Heart right ventricle (tissue), 16 donors: ENCODE measurements at regions not wholly inside any gene's neighbourhood (a gene's known extent, or its start where the extent isn't known, plus 50 kb on each side); places are given as distances from the start of the nearest gene placed in this dataset.

Experiments used
- ATAC-seq, 8 donors: fragments of 200-7000 bp; cut with Tn5 transposase; one replicate each; pipeline ENCODE4 v1.9.1; 2020; ENCODE audit warnings: mild to moderate bottlenecking in 8 of 8, moderate library complexity in 8 of 8, moderate number of reproducible peaks in 1 of 8
- DNase-seq, 2 donors: peaks; one replicate each; pipeline ENCODE4 v3.0.0-alpha.2; 2020
- H3K27ac ChIP-seq, 10 donors: fragments of 200-600 bp; sonication (generic) in 2 of 10; one replicate each; pipeline versions ENCODE4 v1.5.0 to v1.8.0; 2020 to 2022; ENCODE audit warnings: mild to moderate bottlenecking in 3 of 10
- H3K27me3 ChIP-seq, 7 donors: fragments of 200-600 bp; one replicate each; pipeline ENCODE4 v1.8.0; 2021 to 2022; ENCODE audit warnings: mild to moderate bottlenecking in 2 of 7
- H3K36me3 ChIP-seq, 9 donors: fragments of 200-600 bp; sonication (generic) in 1 of 9; one replicate each; pipeline versions ENCODE4 v1.5.0 to v1.8.0; 2020 to 2022; ENCODE audit warnings: mild to moderate bottlenecking in 2 of 9
- H3K4me1 ChIP-seq, 9 donors: fragments of 200-600 bp; sonication (generic) in 1 of 9; one replicate each; pipeline versions ENCODE4 v1.5.0 to v1.8.0; 2020 to 2022; ENCODE audit warnings: mild to moderate bottlenecking in 4 of 9
- H3K4me3 ChIP-seq, 10 donors: fragments of 200-600 bp; sonication (generic) in 2 of 10; one replicate each; pipeline versions ENCODE4 v1.5.0 to v1.8.0; 2020 to 2022; ENCODE audit warnings: mild to moderate bottlenecking in 7 of 10, moderate library complexity in 2 of 10
- H3K9me3 ChIP-seq, 11 donors: fragments of 200-600 bp in 10 of 11; sonication (generic) in 2 of 11; one replicate each; pipeline versions ENCODE4 v1.5.0 to v1.8.0; 2013 to 2022; ENCODE audit warnings: mild to moderate bottlenecking in 2 of 11, control low read depth in 1 of 11, moderate library complexity in 1 of 11
- CTCF ChIP-seq, 9 donors: fragments of 200-600 bp; sonication (generic) in 2 of 9; IDR thresholded peaks; one replicate each; pipeline versions ENCODE4 v1.5.0 to v1.8.0; 2021 to 2022; ENCODE audit warnings: antibody characterized with exemption in 9 of 9, mild to moderate bottlenecking in 5 of 9, moderate library complexity in 1 of 9
- WGBS, 2 donors: extraction: QIAGEN DNeasy Blood & Tissue Kit; methylation state at CpG; one replicate each; pipeline ENCODE4 v1.1.7; 2013; ENCODE audit warnings: inconsistent platforms in 1 of 2; 5-methylcytosine and 5-hydroxymethylcytosine counted together
- intact Hi-C, 10 donors: fragments of 100-400 bp; cut with DNase I; formaldehyde crosslinking; loops; one replicate each; pipeline versions ENCODE4 v1.11.1 to v1.14.2; 2022
- donor health status: Arrhythmogenic right ventricular cardiomyopathy.
- donor health status: ischemic (EF 13 %, LVEDD 7.1; RV severe dilation, severe dysfunction).
- donor health status: healthy with polysubstance abuse.
- donor health status: DM: no; HTN: yes; CAD: no.
- donor health status: DM: no; HTN: no; CAD: no.
- donor health status: ischemic (EF 25% LVEDD 6.9; RV normal size, moderate dysfunction).
- donor health status: ischemic (EF 25% LVEDD 5.7; RV mildly dilated, moderate dysfunction).
- donor health status: healthy.
- donor health status: DM: yes; HTN: yes; CAD: no.
- donor health status: Ischemic cardiomyopathy.
- donor health status: ischemic (EF 35%, LVEDD 5.7; RV mildly dilated, moderate dysfunction).
- donor health status: nonischemic (EF 11% LVEDD 7.7; RV severe dilation, severe dysfunction).
- donor health status: DM: yes; HTN: yes; CAD: no.
- donor health status: PGD.
- donor health status: ischemic (EF 29% LVEDD 5.4; RV normal size, mild dysfunction).
- donor health status: nonischemic (EF 23%, LVEDD 6.1; RV moderate dilation, normal function).

DNA sequence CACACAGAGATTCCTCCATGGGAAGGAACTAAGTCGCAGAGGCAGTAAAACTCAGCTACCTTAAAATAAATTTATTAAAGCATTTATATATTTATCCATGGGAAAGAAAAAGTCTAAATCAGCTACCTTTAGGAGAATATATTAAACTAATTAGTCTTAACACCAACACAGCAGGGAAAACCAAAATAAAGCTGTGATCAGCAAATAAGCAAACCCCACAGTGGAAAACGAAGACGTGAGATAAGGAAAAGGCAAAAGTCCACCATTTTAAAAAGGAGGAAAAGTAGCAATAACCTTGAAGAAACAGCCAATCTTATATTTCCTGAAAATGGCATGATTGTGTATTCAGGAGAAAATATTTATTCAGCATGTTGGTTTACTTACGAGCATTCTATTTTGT is 473.0 kb upstream of the ROBO2 start:
- no peak for DNase-seq
- H3K4me3 ChIP-seq, result no peak overlapping the region
- no peak overlapping the region for H3K27ac ChIP-seq
- H3K27me3 ChIP-seq, result no peaks in the 10 kb centered on the region
- no peak for TF ChIP-seq CTCF (IDR thresholded peaks at IDR 0.05)
- intact Hi-C loops, result no loop called here
- no peaks in the 10 kb centered on the region for H3K36me3 ChIP-seq
- WGBS, 2 donors, result 88 to 89% methylated on average over 4 of the region's 4 CpGs
- ATAC-seq, result no peak
- no peaks in the 10 kb centered on the region for H3K9me3 ChIP-seq
- no peaks in the 10 kb centered on the region for H3K4me1 ChIP-seq

- ATAC-seq (no peak), DNase-seq (no peak)
- Histone ChIP-seq H3K36me3 (no peaks in the 10 kb centered on the region), H3K27me3 (no peaks in the 10 kb centered on the region), H3K4me1 (no peaks in the 10 kb centered on the region), H3K4me3 (no peak overlapping the region), H3K9me3 (no peaks in the 10 kb centered on the region), H3K27ac (no peak overlapping the region)
- TF ChIP-seq CTCF (IDR thresholded peaks at IDR 0.05), result peak in 8 of 9 donors; percentile 14 to 67 (median 60)
- intact Hi-C loops, result loop anchor here in 3 of 10 donors (10.0 kb wide), 1 partner anchor 206 kb away; no protein-coding TSS in a partner anchor
- WGBS, 2 donors, result 62 to 63% methylated on average over 3 of the region's 3 CpGs
Observed at GRCh38 chr3:76570436-76571057, 469.4 kb upstream of the ROBO2 start.

DNA sequence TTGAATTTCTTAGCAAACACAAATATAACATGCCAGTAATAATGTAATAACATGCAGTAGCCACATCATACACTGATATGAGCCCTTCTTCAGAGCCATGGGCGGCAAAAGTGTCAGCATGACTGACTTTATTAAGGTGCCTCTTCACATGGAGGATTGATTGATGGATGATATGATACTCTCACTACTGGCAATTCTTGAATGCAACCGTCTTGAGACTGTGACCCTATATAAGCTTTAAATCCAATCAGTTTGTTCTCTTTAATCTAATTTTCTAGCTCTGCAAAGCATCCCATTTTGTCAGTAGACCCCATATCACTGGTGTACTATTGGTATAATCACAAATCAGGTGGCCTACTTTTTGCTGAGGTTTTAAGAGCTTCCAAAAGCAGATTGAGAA is 463.7 kb upstream of the ROBO2 start:
- Histone ChIP-seq H3K4me3 (no peak overlapping the region), H3K27me3 (no peaks in the 10 kb centered on the region), H3K36me3 (no peaks in the 10 kb centered on the region), H3K27ac (no peak overlapping the region), H3K4me1 (peaks cover 0 to 3% (median 0%) of the 10 kb centered on the region in 9 donors), H3K9me3 (no peaks in the 10 kb centered on the region)
- no peak for TF ChIP-seq CTCF (IDR thresholded peaks at IDR 0.05)
- intact Hi-C loops, result loop anchor here in 3 of 10 donors (10.0 kb wide), 1 partner anchor 211 kb away; no protein-coding TSS in a partner anchor
- ATAC-seq, result no peak
- DNase-seq, result no peak
- WGBS, 2 donors, result 75 to 77% methylated on average over 2 of the region's 2 CpGs

DNA sequence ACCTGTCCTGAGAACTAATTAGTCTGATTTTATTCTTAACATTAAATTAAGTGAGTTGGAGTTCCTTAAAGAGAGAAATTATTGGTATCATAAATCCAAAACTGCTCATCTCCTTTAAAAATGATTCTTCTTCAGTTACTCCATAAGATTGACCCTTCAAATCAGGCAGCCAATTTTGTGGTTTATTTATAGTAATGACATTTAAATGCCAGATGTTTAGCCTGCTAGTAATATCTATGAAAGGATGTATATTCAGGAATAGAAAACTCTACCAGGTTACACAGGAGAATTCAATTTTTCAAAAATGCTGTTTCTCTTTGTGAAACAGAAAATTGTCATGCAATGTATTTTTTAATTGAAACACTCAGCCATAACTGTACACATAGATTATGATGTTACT is 457.8 kb upstream of the ROBO2 start:
- no peak overlapping the region for H3K4me3 ChIP-seq
- H3K36me3 ChIP-seq, result no peaks in the 10 kb centered on the region
- no peaks in the 10 kb centered on the region for H3K27me3 ChIP-seq
- TF ChIP-seq CTCF (IDR thresholded peaks at IDR 0.05), result no peak
- H3K27ac ChIP-seq, result no peak overlapping the region
- intact Hi-C loops, result loop anchor here in 2 of 10 donors (10.0 kb wide), 1 partner anchor 557 kb away; no protein-coding TSS in a partner anchor
- DNase-seq, result no peak
- H3K9me3 ChIP-seq, result no peaks in the 10 kb centered on the region
- ATAC-seq, result peak in 2 of 8 donors; percentile 40 to 58
- peaks cover 0 to 11% (median 0%) of the 10 kb centered on the region in 9 donors for H3K4me1 ChIP-seq
